Mucosa of gallbladder (tissue), 1 donor: ENCODE measurements at regions not wholly inside any gene's neighbourhood (a gene's known extent, or its start where the extent isn't known, plus 50 kb on each side); places are given as distances from the start of the nearest gene placed in this dataset.
"Not testable (repeated sequence)": the region's sequence is repeated elsewhere in the genome, so short reads cannot be mapped to it uniquely, and the experiment has no call there.

Experiments
- DNase-seq: peaks from one replicate; pipeline ENCODE4 v3.0.0-alpha.2; 2020; ENCODE audit warnings: low spot score
- donor health status: DM: no; HTN: no; CAD: no.

DNA sequence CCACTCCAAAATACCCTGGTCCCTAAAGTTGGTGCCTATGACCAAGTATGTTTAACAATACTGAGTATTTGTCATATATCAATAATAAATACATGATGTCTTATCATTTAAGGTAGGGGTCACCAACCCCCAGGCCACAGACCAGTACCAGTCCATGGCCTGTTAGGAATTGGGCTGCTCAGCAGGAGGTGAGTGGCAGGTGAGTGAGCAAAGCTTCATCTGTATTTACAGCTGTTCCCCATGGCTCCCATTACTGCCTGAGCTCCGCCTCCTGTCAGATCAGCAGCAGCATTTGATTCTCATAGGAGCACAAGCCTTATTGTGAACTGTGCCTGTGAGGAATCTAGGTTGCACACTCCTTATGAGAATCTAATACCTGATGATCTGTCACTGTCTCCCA is 126.2 kb downstream of the HNRNPD start:
- DNase-seq: no peak

DNA sequence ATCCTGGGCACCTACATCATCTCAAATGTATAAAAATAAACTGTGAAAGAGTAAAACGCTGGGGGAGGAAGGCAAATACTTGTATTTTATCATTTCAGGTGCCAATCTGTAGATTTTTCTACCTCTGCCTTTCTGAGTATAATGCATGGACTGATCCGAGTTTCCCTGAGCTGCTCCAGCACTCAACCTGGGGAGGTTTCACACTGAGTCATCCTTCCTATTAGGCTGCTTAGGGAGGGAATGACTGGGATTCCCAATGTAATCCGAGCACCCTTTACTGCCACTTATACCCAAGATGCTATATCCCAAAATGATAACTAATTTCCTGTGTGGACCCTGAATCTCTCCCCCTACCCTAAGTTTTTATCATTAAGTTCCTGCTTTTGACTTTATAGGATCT is 126.6 kb downstream of the HNRNPD start:
- no peak for DNase-seq

DNA sequence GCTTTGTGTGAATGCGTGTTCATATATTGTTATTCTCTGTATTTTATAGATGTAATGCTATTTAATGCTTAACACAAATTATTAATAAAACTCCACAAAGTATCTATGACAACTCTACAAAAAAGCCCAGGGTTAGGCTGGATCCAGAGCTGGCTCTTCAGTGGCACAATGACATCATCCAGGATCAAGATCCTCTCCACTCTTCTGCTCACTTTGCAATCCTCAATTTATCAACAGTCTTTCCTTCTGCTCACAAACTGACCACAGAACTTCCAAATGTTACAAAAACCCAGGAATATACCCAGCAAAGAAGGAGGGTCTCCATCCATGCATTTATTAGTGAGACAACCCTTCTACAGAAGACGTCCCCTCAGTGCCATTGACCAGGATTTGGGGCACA is 132.3 kb downstream of the HNRNPD start:
- no peak for DNase-seq

DNA sequence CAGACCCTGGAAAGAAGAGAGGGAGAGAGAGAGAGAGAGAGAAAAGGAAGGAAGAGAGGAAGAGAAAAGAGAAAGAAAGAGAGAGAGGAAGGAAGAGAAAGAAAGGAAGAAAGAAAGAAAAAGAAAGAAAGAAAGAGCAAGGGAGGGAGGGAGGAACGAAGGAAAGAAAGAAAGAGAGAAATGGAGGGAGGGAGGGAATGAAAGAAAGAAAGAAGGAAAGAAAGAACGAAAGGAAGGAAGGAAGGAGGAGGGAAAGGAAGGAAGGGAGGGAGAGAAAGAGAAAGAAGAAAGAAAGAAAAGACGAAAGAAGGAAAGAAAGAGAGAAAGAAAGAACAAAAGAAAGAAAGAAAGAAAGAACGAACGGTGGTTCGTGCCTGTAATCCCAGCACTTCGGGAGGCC is 133.4 kb downstream of the HNRNPD start:
- no peak for DNase-seq

DNA sequence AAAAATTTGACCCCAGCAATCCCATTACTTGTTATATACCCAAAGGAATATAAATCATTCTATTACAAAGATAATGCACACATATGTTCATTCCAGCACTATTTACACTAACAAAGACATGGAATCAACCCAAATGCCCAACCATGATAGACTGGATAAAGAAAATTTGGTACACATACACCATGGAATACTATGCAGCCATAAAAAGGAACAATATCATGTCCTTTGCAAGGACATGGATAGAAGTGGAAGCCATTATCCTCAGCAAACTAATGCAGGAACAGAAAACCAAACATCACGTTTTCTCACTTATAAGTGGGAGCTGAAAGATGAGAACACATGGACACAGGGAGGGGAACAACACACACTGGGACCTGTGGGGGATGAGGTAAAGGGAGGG is 136.6 kb downstream of the HNRNPD start:
- not testable (repeated sequence) for DNase-seq

DNA sequence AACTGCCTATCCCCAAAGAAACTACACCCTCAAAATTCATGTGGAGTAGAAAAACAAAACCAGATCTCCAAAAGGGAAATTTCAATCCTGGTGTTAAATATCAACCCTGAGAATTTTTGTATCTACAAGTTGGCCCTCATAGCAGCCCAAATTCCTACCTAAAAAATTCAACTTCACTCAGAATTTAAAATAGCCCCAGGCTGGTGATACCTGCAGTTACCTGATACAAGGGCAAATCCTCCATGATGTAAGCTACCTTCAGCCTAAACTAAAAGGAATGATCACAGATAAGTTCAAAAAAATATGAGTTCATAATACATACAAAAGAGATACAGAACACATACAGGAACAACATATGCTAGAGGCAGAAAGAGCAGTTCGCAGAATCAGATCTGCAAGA is 138.4 kb downstream of the HNRNPD start:
- no peak for DNase-seq

DNA sequence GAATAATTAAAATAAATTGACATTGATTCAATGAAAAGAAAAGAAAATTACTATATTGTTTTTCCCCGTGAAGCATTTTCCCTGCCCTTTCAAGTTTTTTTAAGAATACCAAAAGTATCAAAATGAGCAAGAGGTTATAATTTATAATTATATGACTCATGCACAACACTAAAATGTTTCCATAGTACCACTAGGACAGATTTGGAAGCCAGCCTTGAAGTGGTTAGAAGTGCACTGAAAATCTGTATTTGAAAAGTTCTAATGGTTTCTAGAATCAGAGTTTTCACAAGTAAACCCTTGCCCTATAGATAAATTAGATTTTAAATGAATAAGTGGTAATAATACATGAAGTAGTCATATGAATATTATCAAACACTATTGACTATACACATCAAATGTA is 140.9 kb downstream of the HNRNPD start:
- DNase-seq: no peak

DNA sequence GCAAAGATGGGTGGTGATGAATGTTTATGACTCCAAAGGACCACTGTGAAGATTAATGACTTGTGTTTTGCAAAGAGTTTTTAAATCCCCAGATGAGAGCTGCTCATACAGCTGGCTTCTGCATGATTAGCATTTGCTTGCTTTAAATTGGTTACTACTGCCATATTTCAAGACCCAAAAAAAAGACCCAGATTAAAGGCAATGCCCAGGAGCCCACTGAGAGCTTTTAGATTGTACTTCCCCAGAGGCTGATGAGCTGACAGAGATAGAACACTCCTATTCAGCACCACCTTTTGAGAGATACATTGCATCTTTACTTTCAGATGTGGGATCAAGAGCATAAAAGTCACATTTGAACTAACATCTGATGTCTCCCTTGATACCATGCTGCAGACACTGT is 142.0 kb downstream of the HNRNPD start:
- DNase-seq: no peak

DNA sequence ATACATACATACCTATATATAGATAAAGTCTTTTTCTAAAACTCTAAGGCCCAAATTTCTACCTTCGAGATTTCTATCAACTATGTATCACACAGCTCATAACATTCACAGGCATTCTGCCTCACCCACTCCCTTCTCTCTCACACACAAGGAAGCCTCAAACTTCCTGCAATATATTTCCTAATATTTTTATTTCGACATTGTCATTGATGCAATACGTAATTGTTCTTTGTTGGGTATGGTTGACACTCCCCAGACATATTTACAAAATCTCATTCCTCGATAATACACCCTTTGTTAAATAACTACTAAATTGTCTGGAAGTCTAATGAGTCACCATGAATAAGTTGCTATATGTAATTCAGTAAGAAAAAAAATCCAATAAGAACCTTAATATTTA is 143.5 kb downstream of the HNRNPD start:
- no peak for DNase-seq

DNA sequence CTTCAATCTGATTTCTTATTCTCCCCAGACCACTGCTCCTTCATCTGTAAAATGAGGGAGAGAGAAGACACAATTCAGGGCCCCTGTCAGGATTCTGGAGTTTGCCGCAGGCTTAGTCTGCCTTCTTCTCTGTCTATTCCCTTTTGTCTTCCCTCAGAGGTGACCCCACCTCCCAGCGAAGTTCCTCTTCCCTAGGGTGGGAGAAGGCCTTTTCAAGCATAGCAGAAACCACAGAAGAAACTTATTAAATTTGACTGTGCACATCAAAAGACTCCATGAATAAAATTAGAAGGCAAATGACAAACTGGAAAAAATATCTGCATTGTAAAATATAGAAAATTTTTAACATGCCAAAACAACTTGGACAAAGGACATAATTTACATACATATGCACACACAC is 148.8 kb downstream of the HNRNPD start:
- no peak for DNase-seq

DNA sequence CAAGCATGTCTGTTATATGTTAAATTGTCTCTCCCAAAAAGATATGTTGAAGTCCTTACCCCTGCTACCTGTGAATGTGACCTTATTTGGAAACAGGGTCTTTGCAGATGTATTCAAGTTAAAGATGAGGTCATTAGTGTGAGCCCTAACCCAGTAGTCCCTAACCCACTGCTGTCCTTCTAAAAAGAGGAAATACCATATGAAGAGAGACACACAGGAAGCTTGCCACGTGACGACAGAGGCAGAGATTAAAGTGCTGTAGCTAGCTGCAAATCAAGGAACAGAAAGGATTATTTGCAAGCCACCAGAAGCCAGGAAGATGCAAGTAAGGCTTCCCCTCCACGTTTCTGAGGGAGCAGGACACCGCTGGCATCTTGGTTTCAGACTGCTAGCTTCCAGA is 150.1 kb downstream of the HNRNPD start:
- peak; percentile 42 for DNase-seq

DNA sequence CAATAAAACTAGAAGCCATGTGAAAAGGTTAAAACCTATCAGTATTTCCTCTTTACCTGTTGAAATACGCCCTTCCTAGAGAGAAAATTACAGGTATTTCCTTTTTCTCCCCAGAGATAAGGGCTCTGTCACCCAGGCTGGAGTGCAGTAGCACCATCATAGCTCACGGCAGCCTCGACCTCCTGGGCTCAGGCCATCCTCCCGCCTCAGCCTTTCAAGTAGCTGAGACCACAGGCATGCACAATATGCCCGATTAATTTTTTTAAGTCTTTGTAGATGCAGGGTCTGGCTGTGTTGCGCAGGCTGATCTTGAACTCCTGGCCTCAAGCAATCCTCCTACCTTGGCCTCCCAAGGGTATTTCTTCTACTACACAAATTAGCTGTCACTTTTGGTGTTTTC is 154.4 kb downstream of the HNRNPD start:
- DNase-seq: no peak

DNA sequence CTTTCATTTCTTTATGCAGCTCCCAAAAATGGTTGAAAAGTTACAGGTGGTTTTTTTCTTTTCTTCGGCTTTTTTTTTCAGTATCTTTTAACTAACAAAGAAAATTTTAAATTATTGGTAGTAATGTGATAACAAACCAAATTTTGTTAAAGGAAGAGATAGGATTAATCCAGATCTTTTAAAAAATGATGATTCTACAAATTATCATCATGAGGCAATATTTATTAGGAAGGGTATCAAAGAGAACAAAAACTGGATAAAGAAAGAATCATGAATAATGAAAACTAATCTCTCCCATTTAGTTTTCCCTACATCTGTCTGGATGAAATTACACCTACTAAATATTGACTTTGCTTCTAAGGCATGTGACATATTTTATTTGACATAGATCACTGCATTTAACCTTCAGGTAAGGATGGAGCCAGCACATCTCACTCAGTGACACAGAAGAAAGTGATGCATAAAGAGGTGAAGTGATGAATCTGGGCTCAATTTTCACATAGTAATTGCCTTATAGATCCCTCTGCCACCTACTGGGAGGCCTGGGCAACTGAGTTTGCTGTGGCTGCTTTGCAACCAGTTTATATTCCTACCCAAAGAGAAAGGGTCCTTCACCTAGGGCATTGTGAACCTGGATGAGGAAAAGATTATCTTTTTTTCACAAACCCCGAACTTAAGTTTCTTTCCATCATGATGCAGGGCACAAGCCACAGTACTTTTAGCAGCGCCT is 155.6 kb downstream of the HNRNPD start:
- no peak for DNase-seq

DNA sequence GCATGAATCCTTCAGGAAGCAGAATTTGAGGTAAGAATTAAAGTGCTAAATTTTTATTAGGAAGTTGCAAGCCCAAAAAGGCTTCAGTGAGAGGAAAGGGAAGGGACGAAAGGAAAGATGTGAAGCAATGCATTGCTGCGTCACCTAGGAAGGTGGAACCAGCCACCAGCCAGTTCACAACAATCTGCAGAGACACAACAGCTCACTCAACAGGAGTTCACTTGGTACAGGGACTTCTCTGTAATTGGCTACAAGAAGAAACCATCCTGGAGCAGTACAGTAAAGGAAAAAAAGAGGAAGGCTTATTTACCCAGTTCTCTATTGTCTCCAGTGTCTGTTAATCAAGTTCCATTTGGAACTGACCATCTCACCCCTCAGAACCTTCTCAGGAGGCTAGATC is 157.6 kb downstream of the HNRNPD start:
- DNase-seq: no peak

DNA sequence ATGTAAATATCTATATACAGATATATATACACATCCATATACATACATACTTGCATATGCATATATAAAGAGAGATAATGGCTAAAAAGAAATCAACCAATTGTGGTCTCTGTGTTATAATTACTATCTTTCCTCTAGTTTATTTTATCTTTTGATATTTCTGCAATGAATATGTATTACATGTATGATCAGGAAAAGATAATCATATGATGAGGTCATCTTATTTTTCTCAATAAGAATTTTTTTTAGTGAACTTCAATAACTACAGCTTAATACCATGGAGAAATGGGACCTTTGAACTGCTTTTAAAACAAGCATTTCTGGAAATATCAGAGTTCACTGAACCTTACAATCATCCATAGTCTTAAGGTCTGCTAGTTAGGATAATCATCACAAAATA is 158.0 kb downstream of the HNRNPD start:
- DNase-seq: no peak

DNA sequence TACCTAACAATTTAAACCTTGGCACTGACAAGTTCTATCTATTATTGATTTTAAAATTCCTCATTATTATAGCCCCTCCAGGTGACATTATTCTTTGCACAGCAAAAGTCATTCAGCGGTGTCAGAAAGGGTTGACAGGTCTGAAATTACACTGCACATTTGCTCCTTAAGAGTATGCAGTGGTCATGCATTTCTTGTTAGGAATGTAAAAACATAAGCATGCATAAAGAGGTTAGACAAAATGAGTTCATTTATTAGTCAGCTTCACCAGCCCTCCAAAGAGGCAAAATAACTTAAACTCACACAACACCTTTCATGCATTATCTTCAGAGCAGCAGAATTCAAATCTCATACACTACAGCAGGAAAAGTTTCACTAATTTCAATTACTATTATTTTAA is 158.8 kb downstream of the HNRNPD start:
- no peak for DNase-seq

DNA sequence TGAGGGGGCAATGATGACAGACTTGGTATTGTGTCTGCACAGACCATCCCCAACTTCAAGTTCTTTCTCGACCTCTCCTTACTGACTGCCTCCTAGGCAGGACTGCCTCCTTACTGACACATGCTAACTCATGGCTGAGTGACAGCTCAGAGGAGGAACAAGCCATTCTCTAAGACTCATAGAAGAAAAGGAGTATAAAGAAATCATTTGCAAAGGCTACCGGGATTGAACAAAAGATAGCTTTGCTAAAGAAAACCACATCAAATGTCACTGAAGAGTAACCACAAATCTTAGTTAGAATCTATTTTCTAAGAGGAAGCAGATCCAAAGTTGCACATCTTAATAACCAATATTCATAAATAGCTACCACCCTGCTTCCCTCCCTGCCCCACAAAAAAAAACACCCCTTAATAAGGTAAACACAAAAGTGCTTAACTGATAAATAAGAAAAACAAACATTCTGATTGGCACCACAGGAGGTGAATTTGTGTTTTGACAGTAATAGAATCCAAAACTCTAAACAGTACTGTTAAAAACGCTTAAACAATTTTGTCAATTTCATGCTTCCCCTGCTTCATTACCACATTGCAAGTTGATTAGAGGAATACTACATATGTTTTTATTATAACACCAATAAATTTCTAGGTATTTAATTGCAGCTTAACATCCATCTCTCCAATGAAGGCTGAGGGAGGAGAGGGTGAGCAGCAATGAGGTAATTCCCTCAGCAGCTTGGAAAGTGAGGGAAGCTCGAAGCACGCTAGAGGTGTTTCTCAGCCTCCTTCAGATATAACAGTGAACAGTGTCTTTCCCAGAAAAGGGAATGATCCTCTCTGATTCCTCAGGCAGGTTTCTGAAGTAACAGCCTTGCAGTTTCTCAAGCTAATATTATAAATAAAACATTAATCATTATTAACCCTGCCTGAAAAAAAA is 160.0 kb downstream of the HNRNPD start:
- DNase-seq: no peak

DNA sequence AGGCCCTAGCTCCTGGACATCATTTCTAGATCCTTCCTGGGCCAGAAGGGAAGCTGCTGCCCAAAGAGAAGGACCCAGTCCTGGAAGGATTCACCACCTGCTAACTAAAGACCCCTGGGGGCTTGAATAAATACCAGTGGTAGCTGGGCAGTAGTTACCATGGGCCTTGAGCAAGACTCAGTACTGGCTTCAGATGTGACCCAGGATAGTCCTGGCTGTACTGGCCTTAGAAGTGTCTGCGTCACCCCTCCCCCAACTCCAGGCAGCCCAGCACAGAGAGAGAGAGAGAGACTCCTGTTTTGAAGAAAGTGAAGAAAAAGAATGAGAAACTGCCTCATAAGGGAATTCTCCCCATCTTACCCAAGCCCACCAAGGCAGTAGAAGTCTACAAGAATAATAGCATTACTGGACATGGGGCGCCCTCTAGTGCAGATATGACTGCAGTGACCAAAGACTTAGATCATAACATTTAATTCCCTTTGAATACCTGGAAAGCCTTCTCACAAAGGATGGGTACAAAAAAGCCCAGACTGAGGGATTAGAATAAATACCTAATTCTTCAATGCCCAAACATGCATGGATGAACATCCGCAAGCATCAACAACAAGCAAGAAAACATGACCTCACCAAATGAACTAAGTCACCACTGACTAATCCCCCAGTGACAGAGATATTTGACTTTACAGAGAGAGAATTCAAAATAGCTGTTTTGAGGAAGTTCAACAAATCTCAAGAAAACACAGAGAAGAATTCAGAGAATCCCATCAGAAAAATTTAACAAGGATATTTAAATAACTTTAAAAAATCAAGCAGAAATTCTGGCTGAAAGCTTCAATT is 171.8 kb downstream of the HNRNPD start:
- peak; percentile 34 for DNase-seq

DNA sequence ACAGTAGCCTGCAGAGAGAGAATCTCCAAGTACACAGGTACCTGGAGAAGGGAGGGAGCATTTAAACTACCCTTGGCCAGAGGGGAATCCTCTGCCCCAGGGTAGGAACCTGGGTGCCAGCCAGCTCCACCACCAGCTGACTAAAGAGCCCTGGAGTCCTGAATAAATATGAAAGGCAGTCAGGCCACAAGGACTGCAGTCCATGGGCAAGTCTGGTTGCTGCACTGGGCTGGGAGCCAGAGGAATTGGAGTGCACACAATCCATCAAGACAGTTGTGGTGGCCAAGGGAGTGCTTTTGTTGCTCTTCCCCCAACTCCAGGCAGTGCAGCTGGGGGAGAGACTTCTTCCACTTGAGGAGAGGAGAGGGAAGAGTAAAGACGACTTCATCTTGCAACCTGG is 172.5 kb downstream of the HNRNPD start:
- DNase-seq: peak; percentile 18

DNA sequence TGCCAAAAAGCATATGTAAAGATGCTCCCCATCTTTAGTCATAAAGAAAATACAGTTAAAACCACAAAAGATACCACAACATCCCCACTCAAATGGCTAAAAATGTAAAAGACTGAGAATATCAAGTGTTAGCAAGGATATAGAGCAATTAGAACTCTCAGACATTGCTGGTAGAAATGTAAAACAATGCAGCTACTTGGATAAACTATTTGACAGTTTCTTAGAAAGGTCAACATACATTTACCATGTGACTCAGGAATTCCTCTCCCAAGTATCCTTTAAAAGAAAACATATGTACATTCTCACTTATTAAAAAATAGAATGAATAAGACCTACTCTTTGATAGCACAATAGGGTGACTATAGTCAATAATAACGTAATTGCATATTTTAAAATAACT is 173.7 kb downstream of the HNRNPD start:
- DNase-seq: no peak

DNA sequence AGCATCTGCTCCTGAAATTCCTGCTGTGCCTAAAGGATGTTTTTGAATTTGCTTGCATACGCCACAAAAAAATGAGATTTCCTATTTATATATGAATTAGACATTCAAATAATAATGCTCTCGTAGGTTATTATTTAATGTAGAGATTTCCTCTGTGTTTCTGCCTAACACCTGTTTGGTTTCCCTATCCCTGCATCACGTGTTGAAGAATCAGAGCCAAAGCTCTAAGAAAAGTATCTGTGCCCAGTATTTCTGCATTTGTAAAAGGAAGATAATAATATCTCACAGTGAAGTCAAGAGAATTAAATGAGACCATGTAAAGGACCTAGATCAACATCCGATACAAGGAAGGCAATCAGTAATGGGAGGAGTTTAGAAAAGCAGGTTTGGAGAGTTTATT is 179.5 kb downstream of the HNRNPD start:
- DNase-seq: no peak

DNA sequence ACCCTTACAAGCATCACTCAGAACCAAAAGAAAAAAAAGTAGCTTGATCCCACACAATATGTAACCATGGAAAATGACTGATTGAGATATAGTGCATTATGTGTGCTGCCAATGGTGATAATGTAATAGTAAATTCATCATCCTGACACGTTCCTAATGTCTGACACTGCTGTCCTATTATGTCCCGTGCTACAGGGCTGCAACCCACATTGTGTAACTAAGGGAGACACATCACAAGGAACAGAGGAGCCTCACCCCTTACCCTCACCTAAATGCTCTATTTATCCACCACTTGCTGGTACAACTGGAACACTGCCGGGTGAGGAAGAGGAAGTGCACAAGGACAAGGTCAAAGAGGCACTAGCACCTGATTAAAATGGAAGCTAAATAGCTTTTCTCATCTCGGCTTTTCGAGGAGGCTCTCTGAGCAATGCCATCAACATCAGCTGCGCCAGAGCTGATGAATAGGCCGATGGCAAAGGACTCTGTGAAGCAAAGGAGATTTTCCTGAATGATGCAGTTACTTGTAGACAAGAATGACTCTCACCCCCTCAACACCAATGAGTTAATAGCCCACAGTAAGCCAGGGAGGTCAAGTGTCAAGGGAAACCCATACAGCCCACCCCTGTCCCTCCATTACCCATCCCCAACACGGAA is 181.6 kb downstream of the HNRNPD start:
- DNase-seq: no peak
